Fibroblast of mammary gland (primary cell): ENCODE measurements at regions not wholly inside any gene's neighbourhood (a gene's known extent, or its start where the extent isn't known, plus 50 kb on each side); places are given as distances from the start of the nearest gene placed in this dataset.

Experiments used
- DNase-seq: peaks from one replicate; pipeline ENCODE4 v3.0.0-alpha.2; 2010; ENCODE audit warnings: low read depth
- H3K4me3 ChIP-seq: 2 replicates; pipeline ENCODE4 v1.5.1; 2011; ENCODE audit warnings: low read depth, mild to moderate bottlenecking, low read length, moderate library complexity; ENCODE audit not compliant: control insufficient read depth
- CTCF ChIP-seq: conservative IDR thresholded peaks from 2 replicates; pipeline ENCODE4 v1.5.1; 2011; ENCODE audit warnings: low read depth, low read length, inconsistent platforms; ENCODE audit not compliant: control insufficient read depth, insufficient read depth

DNA sequence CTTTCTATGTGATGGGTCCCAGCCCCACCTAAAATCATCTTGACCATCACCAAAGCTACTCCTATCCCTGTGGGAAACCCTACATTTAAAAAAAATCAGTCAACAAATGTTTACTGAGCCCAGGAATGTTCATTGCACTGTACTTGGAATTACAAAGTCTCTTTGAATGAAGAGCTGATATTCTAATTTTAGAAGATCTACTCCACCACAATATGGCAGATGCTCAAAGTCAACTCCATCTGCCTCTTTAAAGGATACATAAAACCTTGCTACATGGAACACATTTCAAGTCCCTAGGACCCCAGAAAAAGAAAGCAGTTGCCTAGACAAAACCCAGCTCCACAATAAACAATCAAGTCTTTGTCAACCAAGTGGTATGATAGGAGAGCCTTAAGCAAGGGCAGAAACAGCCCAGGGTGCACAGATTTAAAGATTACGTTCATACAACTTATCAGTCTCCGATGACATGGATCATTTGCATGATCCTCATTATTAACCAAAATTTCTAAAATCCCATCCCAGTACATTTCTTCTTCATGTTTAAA lies 234.3 kb upstream of the ACVR2A start:
- H3K4me3 ChIP-seq = no peak overlapping the region
- no peak for DNase-seq
- TF ChIP-seq CTCF = no peak

- TF ChIP-seq CTCF = no peak
- H3K4me3 ChIP-seq = no peak overlapping the region
- DNase-seq = no peak
These were observed 235.5 kb upstream of the ACVR2A start for GRCh38 chr2:147609301-147609700.

DNA sequence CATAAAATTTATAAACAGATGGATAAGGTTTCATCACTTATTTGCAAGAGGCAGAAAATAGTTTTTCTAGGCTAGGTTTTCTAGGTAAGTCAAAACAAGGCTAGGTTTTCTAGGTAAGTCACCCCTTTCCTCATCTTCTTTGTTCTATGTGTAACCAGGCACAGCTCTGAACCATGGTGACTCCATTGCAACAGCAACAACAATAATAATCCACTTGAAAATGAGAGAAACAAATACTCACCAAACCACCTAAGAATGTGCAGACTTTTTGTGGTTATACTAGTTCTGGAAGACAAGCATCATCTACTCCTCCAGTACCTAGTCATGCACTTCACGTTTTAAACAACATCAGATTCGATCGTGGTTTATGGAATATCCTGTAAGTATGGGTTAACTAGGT lies 237.4 kb upstream of the ACVR2A start:
- H3K4me3 ChIP-seq = no peak overlapping the region
- DNase-seq = no peak
- no peak for TF ChIP-seq CTCF

GRCh38 chr2:147603876-147604275 lies 241.0 kb upstream of the ACVR2A start:
- no peak for TF ChIP-seq CTCF
- DNase-seq = no peak

DNA sequence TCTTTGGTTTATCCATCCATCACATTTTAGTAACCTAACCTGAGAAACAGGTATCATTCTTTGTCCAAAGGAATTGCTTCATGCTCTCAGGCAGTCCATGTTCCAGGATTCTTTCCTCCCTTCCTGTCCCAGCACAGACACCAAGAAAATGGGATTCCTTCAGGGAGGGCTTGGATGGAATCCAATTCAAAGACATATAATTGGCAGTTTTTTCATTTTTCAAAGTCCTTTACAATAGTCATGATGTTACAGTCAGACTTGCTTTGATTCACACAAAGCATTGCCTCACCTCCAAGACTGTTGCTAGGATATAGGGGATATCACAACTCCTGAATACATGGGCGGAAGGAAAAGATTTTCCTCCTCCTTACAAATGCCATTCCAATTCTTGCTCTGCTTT lies 241.4 kb upstream of the ACVR2A start:
- no peak for DNase-seq
- H3K4me3 ChIP-seq = no peak overlapping the region
- no peak for TF ChIP-seq CTCF

More at GRCh38 chr2:147603876-147604275, 241.0 kb upstream of the ACVR2A start:
- H3K4me3 ChIP-seq = no peak overlapping the region

- no peak for DNase-seq
- TF ChIP-seq CTCF = no peak
- H3K4me3 ChIP-seq = no peak overlapping the region
These were observed 244.2 kb upstream of the ACVR2A start for GRCh38 chr2:147600646-147601045.

DNA sequence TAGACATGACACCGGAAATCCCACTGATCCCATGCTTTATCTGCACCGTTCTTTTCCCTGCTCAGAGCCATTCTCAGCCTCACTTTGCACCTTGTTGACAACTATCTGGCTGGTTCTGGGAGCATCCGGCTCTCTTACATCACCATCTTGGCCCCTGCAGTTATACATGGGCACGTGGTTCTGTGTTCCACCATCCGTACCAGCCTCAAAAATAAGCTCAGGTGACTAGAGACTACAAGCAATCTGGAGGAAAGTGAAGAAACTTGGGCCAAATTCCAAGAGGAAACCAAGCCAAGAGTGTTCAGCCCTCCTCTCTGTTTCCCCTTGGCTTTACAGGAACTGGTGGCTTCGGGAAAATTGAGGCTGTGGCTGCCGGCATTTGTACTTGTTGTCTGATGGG lies 244.6 kb upstream of the ACVR2A start:
- no peak for TF ChIP-seq CTCF
- H3K4me3 ChIP-seq = no peak overlapping the region
- no peak for DNase-seq
